ENCODE measurements at regions not wholly inside any gene's neighbourhood (a gene's known extent, or its start where the extent isn't known, plus 50 kb on each side); places are given as distances from the start of the nearest gene placed in this dataset.

GRCh38 chr6:160919723-160920440 is 71.7 kb upstream of the MAP3K4 start (continued):
- TF ChIP-seq RBFOX2 (IDR thresholded peaks at IDR 0.05; ENCODE audit: low read depth, low read length), result no peak
- TF ChIP-seq ELF3 (CRISPR knock-in tag; IDR thresholded peaks at IDR 0.05), result peak; percentile 78
- TF ChIP-seq STAT5B (CRISPR knock-in tag; IDR thresholded peaks at IDR 0.05), result no peak
- no peak for TF ChIP-seq ZNF75D (CRISPR knock-in tag; IDR thresholded peaks at IDR 0.05; ENCODE audit: borderline replicate concordance)
- TF ChIP-seq ARHGAP35 (CRISPR knock-in tag; IDR thresholded peaks at IDR 0.05; ENCODE audit: borderline replicate concordance), result no peak
- no peak for TF ChIP-seq ZNF878 (CRISPR knock-in tag; IDR thresholded peaks at IDR 0.05)
- TF ChIP-seq POLR2A (IDR thresholded peaks at IDR 0.05; ENCODE audit: insufficient read depth in 1 of 2, low read depth in 2 of 2, low read length in 2 of 2), result no peak
- TF ChIP-seq DPF2 (CRISPR knock-in tag; IDR thresholded peaks at IDR 0.05; ENCODE audit: borderline replicate concordance, low read depth), result no peak
- no peak for TF ChIP-seq MTF1 (CRISPR knock-in tag; IDR thresholded peaks at IDR 0.05)
- TF ChIP-seq ATF4 (CRISPR knock-in tag; IDR thresholded peaks at IDR 0.05), result peak in 1 of 2 experiments; percentile 79; a peak in 2 of 4 replicates
- no peak for TF ChIP-seq ZNF451 (CRISPR knock-in tag; IDR thresholded peaks at IDR 0.05)
- no peak for TF ChIP-seq CHD4 (IDR thresholded peaks at IDR 0.05; ENCODE audit: borderline replicate concordance, low read length)
- no peak for TF ChIP-seq ADNP (CRISPR knock-in tag; IDR thresholded peaks at IDR 0.05)
- TF ChIP-seq TBX3 (IDR thresholded peaks at IDR 0.05; ENCODE audit: borderline replicate concordance), result no peak
- no peak for TF ChIP-seq ZNF225 (CRISPR knock-in tag; IDR thresholded peaks at IDR 0.05)
- no peak for TF ChIP-seq ZNF724P (CRISPR knock-in tag; IDR thresholded peaks at IDR 0.05; ENCODE audit: borderline replicate concordance)
- TF ChIP-seq SNRNP70 (IDR thresholded peaks at IDR 0.05; ENCODE audit: low read depth, low read length), result no peak
- no peak for TF ChIP-seq GATA4 (IDR thresholded peaks at IDR 0.05; ENCODE audit: borderline replicate concordance, low read depth)
- no peak for TF ChIP-seq ZNF761 (CRISPR knock-in tag; conservative IDR thresholded peaks at IDR 0.05)
- no peak for TF ChIP-seq ZBTB38 (CRISPR knock-in tag; IDR thresholded peaks at IDR 0.05)
- TF ChIP-seq ELF4 (CRISPR knock-in tag; IDR thresholded peaks at IDR 0.05; ENCODE audit: borderline replicate concordance), result no peak
- no peak for TF ChIP-seq MLX (CRISPR knock-in tag; IDR thresholded peaks at IDR 0.05)
- TF ChIP-seq GABPB1 (CRISPR knock-in tag; IDR thresholded peaks at IDR 0.05), result no peak
- TF ChIP-seq HOXD1 (CRISPR knock-in tag; IDR thresholded peaks at IDR 0.05), result no peak

Data from HepG2 (cell line).